ENCODE measurements at regions not wholly inside any gene's neighbourhood (a gene's known extent, or its start where the extent isn't known, plus 50 kb on each side); places are given as distances from the start of the nearest gene placed in this dataset.
"Not testable (repeated sequence)": the region's sequence is repeated elsewhere in the genome, so short reads cannot be mapped to it uniquely, and the experiment has no call there.

GRCh38 chr17:27209316-27209715 is 84.6 kb upstream of the WSB1 start:
- in situ Hi-C loops (cut with HindIII; ENCODE audit: low pct_ligation_motif_present, low sequenced_read_pairs): no loop called here
- H3K27me3 ChIP-seq (replicated peaks): no peaks in the 10 kb centered on the region
- H3K4me3 ChIP-seq (ENCODE audit: low read depth, low read length): no peak overlapping the region
- H3K36me3 ChIP-seq (replicated peaks): no peaks in the 10 kb centered on the region
- TF ChIP-seq CTCF (IDR thresholded peaks at IDR 0.05; ENCODE audit: low read depth, low read length, missing control alignments): no peak
- DNase-seq: no peak
- no peak overlapping the region for H3K27ac ChIP-seq

GRCh38 chr17:27210809-27211208 is 83.1 kb upstream of the WSB1 start:
- H3K36me3 ChIP-seq (replicated peaks); DNase-seq; H3K27me3 ChIP-seq (replicated peaks); H3K27ac ChIP-seq; in situ Hi-C loops (cut with HindIII; ENCODE audit: low pct_ligation_motif_present, low sequenced_read_pairs); H3K4me3 ChIP-seq (ENCODE audit: low read depth, low read length): not testable (repeated sequence)

GRCh38 chr17:27216836-27217235 is 77.1 kb upstream of the WSB1 start:
- Histone ChIP-seq H3K27ac (no peak overlapping the region), H3K36me3 (replicated peaks) (no peaks in the 10 kb centered on the region), H3K27me3 (replicated peaks) (no peaks in the 10 kb centered on the region), H3K4me3 (ENCODE audit: low read depth, low read length) (no peak overlapping the region)
- no peak for TF ChIP-seq CTCF (IDR thresholded peaks at IDR 0.05; ENCODE audit: low read depth, low read length, missing control alignments)
- no peak for DNase-seq
- in situ Hi-C loops (cut with HindIII; ENCODE audit: low pct_ligation_motif_present, low sequenced_read_pairs): no loop called here

GRCh38 chr17:27217631-27218030 is 76.3 kb upstream of the WSB1 start:
- Histone ChIP-seq H3K27ac (no peak overlapping the region), H3K4me3 (ENCODE audit: low read depth, low read length) (no peak overlapping the region), H3K27me3 (replicated peaks) (no peaks in the 10 kb centered on the region), H3K36me3 (replicated peaks) (no peaks in the 10 kb centered on the region)
- no peak for DNase-seq
- in situ Hi-C loops (cut with HindIII; ENCODE audit: low pct_ligation_motif_present, low sequenced_read_pairs): no loop called here
- no peak for TF ChIP-seq CTCF (IDR thresholded peaks at IDR 0.05; ENCODE audit: low read depth, low read length, missing control alignments)

GRCh38 chr17:27218041-27218440 is 75.9 kb upstream of the WSB1 start:
- no peaks in the 10 kb centered on the region for H3K27me3 ChIP-seq (replicated peaks)
- in situ Hi-C loops (cut with HindIII; ENCODE audit: low pct_ligation_motif_present, low sequenced_read_pairs): no loop called here
- no peak for DNase-seq
- no peak for TF ChIP-seq CTCF (IDR thresholded peaks at IDR 0.05; ENCODE audit: low read depth, low read length, missing control alignments)
- H3K36me3 ChIP-seq (replicated peaks): no peaks in the 10 kb centered on the region
- H3K27ac ChIP-seq: no peak overlapping the region
- no peak overlapping the region for H3K4me3 ChIP-seq (ENCODE audit: low read depth, low read length)

- Histone ChIP-seq H3K27me3 (replicated peaks) (no peaks in the 10 kb centered on the region), H3K4me3 (ENCODE audit: low read depth, low read length) (no peak overlapping the region), H3K36me3 (replicated peaks) (no peaks in the 10 kb centered on the region), H3K27ac (no peak overlapping the region)
- TF ChIP-seq CTCF (IDR thresholded peaks at IDR 0.05; ENCODE audit: low read depth, low read length, missing control alignments): no peak
- DNase-seq: no peak
- in situ Hi-C loops (cut with HindIII; ENCODE audit: low pct_ligation_motif_present, low sequenced_read_pairs): no loop called here
These were observed 75.0 kb upstream of the WSB1 start for GRCh38 chr17:27218719-27219488.

All from brain microvascular endothelial cell (primary cell).